HL-60 (cell line): ENCODE measurements at regions not wholly inside any gene's neighbourhood (a gene's known extent, or its start where the extent isn't known, plus 50 kb on each side); places are given as distances from the start of the nearest gene placed in this dataset.

ENCODE experiments used
- DNase-seq, 2 experiments: peaks; one replicate each; pipeline ENCODE4 v3.0.0-alpha.2; 2010 to 2020; ENCODE audit warnings: low read depth in 1 of 2, low spot score in 1 of 2
- H3K27ac ChIP-seq: fragments of 250-450 bp; sonication (Bioruptor Pico); replicated peaks from 2 replicates; pipeline ENCODE4 v1.5.1; 2020; ENCODE audit warnings: mild to moderate bottlenecking, moderate library complexity
- H3K27me3 ChIP-seq: fragments of 250-450 bp; sonication (Bioruptor Pico); 2 replicates; pipeline ENCODE4 v1.5.1; 2021; ENCODE audit warnings: mild to moderate bottlenecking, moderate library complexity; ENCODE audit not compliant: insufficient read depth, poor library complexity, severe bottlenecking
- H3K4me3 ChIP-seq: replicated peaks from 2 replicates; pipeline ENCODE4 v1.5.1; 2011; ENCODE audit warnings: mild to moderate bottlenecking, control low read depth, low read length; ENCODE audit not compliant: insufficient read depth
- CTCF ChIP-seq: IDR thresholded peaks from one replicate; pipeline ENCODE4 v1.5.1; 2011; ENCODE audit warnings: low read length, control low read depth, inconsistent platforms; ENCODE audit not compliant: insufficient read depth
- GABPA ChIP-seq: IDR thresholded peaks from 2 replicates; pipeline ENCODE4 v1.6.1; 2012; ENCODE audit warnings: low read depth
- POLR2AphosphoS5 ChIP-seq: IDR thresholded peaks from 2 replicates; pipeline ENCODE4 v1.6.1; 2012; ENCODE audit warnings: low read depth
- REST ChIP-seq: IDR thresholded peaks from 2 replicates; pipeline ENCODE4 v1.6.1; 2012; ENCODE audit warnings: low read depth; ENCODE audit not compliant: insufficient replicate concordance
- SPI1 ChIP-seq: IDR thresholded peaks from 2 replicates; pipeline ENCODE4 v1.6.1; 2012; ENCODE audit warnings: low read depth, mild to moderate bottlenecking, borderline replicate concordance

- H3K27ac ChIP-seq: no peak overlapping the region
- TF ChIP-seq REST (no peak), POLR2AphosphoS5 (no peak), SPI1 (no peak)
- peaks cover 2% of the 10 kb centered on the region for H3K27me3 ChIP-seq
- no peak overlapping the region for H3K4me3 ChIP-seq
- no peak for DNase-seq
These were observed 160.3 kb upstream of the ESRRG start for GRCh38 chr1:216883518-216883917.

- Histone ChIP-seq H3K4me3 (no peak overlapping the region), H3K27ac (no peak overlapping the region), H3K27me3 (peaks cover 2% of the 10 kb centered on the region)
- TF ChIP-seq SPI1 (no peak), CTCF (no peak), POLR2AphosphoS5 (no peak)
- DNase-seq: no peak
These were observed 158.5 kb upstream of the ESRRG start for GRCh38 chr1:216881695-216882094.

DNA sequence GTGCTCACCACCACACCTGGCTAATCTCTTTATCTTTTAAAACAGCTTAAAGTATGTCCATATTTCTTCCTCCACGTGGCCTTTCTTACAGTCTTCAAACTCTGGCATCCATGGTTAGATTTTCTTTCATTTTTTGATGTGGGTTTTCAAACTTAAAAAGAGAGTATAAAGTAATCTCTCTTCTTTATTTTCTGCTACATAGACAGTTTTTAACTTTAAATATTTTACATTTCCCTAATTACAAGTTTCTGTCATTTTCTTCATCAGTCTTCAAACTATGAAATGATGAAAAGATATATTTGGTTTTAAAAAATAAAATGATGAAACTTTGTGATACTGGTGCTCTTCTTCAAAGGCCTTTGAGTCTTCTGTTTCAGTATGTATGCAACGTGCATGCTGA, 143.5 kb upstream of the ESRRG start:
- Histone ChIP-seq H3K27me3 (no peaks in the 10 kb centered on the region), H3K4me3 (no peak overlapping the region), H3K27ac (no peak overlapping the region)
- DNase-seq: no peak
- no peak for TF ChIP-seq REST
- no peak for TF ChIP-seq GABPA

DNA sequence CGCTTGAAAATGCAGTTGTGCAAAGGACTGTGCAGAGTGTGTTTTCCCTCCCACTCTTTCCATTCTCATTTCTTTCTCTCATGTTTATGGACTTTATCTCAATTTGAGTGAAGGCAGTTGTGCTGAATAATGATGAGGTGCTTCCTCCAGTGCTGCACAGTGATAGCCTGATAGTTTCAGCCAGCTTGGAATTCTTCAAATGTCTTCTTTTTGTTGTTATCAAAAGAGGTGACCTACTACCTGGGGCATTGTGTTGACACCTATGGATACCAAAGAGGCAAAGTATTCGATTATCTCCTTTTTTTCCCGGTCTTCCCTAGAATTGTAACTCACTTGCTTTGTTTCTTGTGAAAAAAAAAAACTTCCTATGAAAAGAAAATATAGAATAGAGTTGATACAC, 132.6 kb upstream of the ESRRG start:
- Histone ChIP-seq H3K27me3 (no peaks in the 10 kb centered on the region), H3K27ac (no peak overlapping the region), H3K4me3 (no peak overlapping the region)
- DNase-seq: no peak
- TF ChIP-seq CTCF: no peak

DNA sequence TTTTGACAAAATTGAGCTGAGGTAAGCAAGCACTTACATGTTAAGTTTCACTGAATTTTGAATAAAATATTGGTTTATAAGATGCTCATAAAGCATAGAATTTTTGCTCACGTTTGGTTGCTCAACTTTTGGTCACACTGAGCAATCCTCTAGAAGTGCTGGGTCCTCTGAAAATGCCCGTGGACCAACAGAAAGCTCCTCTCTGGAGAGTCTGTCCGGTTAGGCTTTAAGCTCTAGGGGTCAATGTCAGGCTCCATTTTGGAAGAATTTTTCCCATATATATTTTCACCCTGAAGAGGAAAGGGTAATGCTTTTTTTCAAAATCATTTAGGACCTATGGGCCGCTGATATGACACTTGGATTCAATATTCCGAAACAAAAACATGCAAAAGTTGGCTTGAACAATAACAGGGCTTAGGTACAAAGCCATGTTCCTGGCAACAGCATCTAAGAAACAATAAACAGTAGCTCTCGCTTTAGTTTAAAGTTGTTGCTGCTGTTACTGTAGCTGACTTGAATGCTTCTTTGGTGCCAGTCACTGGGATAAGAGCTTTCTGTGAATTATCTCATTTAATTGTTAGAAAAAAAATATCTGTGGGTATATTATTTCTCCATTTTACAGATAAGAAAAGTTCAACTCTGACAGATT, 131.7 kb upstream of the ESRRG start:
- no peak for DNase-seq
- Histone ChIP-seq H3K27ac (no peak overlapping the region), H3K4me3 (no peak overlapping the region), H3K27me3 (no peaks in the 10 kb centered on the region)
- TF ChIP-seq CTCF: no peak
- no peak for TF ChIP-seq POLR2AphosphoS5
- no peak for TF ChIP-seq SPI1
- no peak for TF ChIP-seq GABPA
- no peak for TF ChIP-seq REST
